Trophoblast cell (in vitro differentiated cells and primary cell): ENCODE measurements at regions not wholly inside any gene's neighbourhood (a gene's known extent, or its start where the extent isn't known, plus 50 kb on each side); places are given as distances from the start of the nearest gene placed in this dataset.
A peak's percentile ranks its signal among the peaks of the same experiment; 100 is the strongest.

Experiments
- DNase-seq, 2 donors: peaks; one replicate each; pipeline ENCODE4 v3.0.0-alpha.2; 2016
- H2AFZ ChIP-seq: 2 replicates; pipeline ENCODE4 v1.6.1; 2013; ENCODE audit warnings: low read length, moderate library complexity, mild to moderate bottlenecking; ENCODE audit not compliant: insufficient read depth, poor library complexity
- H2AK5ac ChIP-seq: 2 replicates; pipeline ENCODE4 v1.6.1; 2013; ENCODE audit warnings: mild to moderate bottlenecking, low read length
- H2BK120ac ChIP-seq: 2 replicates; pipeline ENCODE4 v1.6.1; 2013; ENCODE audit warnings: low read length, mild to moderate bottlenecking, moderate library complexity; ENCODE audit not compliant: insufficient read depth, poor library complexity
- H2BK12ac ChIP-seq: 2 replicates; pipeline ENCODE4 v1.6.1; 2013; ENCODE audit warnings: mild to moderate bottlenecking, low read length, moderate library complexity
- H2BK5ac ChIP-seq: 2 replicates; pipeline ENCODE4 v1.6.1; 2013; ENCODE audit warnings: low read length, low read depth, moderate library complexity, mild to moderate bottlenecking; ENCODE audit not compliant: poor library complexity
- H3K14ac ChIP-seq: 2 replicates; pipeline ENCODE4 v1.6.1; 2013; ENCODE audit warnings: mild to moderate bottlenecking, low read length
- H3K18ac ChIP-seq: 2 replicates; pipeline ENCODE4 v1.6.1; 2013; ENCODE audit warnings: mild to moderate bottlenecking, low read length
- H3K23ac ChIP-seq: 2 replicates; pipeline ENCODE4 v1.6.1; 2013; ENCODE audit warnings: low read length
- H3K27ac ChIP-seq: 2 replicates; pipeline ENCODE4 v1.5.1; 2013; ENCODE audit warnings: low read depth, mild to moderate bottlenecking, inconsistent platforms, low read length, moderate library complexity
- H3K27me3 ChIP-seq: 2 replicates; pipeline ENCODE4 v1.6.1; 2013; ENCODE audit warnings: inconsistent platforms, mild to moderate bottlenecking, low read length, moderate library complexity; ENCODE audit not compliant: insufficient read depth
- H3K36me3 ChIP-seq, 2 experiments: 1 replicate in 1 of 2; 2 replicates in 1 of 2; pipeline ENCODE4 v1.6.1; 2013; ENCODE audit warnings: low read length in 2 of 2, mild to moderate bottlenecking in 2 of 2, moderate library complexity in 1 of 2; ENCODE audit not compliant: insufficient read depth in 2 of 2, control insufficient read depth in 1 of 2
- H3K4ac ChIP-seq: 2 replicates; pipeline ENCODE4 v1.6.1; 2013; ENCODE audit warnings: low read depth, mild to moderate bottlenecking, low read length, moderate library complexity
- H3K4me1 ChIP-seq, 2 experiments: 1 replicate in 1 of 2; 2 replicates in 1 of 2; pipeline ENCODE4 v1.6.1; 2013; ENCODE audit warnings: low read length in 2 of 2, mild to moderate bottlenecking in 2 of 2, moderate library complexity in 1 of 2; ENCODE audit not compliant: insufficient read depth in 2 of 2, control insufficient read depth in 1 of 2
- H3K4me2 ChIP-seq: 2 replicates; pipeline ENCODE4 v1.6.1; 2013; ENCODE audit warnings: inconsistent platforms, mild to moderate bottlenecking, low read length, moderate library complexity
- H3K4me3 ChIP-seq: 2 replicates; pipeline ENCODE4 v1.5.1; 2013; ENCODE audit warnings: mild to moderate bottlenecking, low read depth, low read length, inconsistent platforms
- H3K79me1 ChIP-seq: one replicate; pipeline ENCODE4 v1.6.1; 2013; ENCODE audit warnings: low read length
- H3K79me2 ChIP-seq: 2 replicates; pipeline ENCODE4 v1.6.1; 2013; ENCODE audit warnings: low read length, mild to moderate bottlenecking; ENCODE audit not compliant: control insufficient read depth, insufficient read depth, poor library complexity
- H3K9ac ChIP-seq: 2 replicates; pipeline ENCODE4 v1.6.1; 2013; ENCODE audit warnings: mild to moderate bottlenecking, low read length
- H3K9me3 ChIP-seq: 2 replicates; pipeline ENCODE4 v1.6.1; 2013; ENCODE audit warnings: low read depth, mild to moderate bottlenecking, control low read depth, inconsistent platforms, low read length; ENCODE audit not compliant: insufficient read depth
- H4K12ac ChIP-seq: 2 replicates; pipeline ENCODE4 v1.6.1; 2013; ENCODE audit warnings: low read depth, mild to moderate bottlenecking, low read length, moderate library complexity
- H4K8ac ChIP-seq: 2 replicates; pipeline ENCODE4 v1.6.1; 2013; ENCODE audit warnings: low read depth, mild to moderate bottlenecking, low read length, moderate library complexity
- H4K91ac ChIP-seq: one replicate; pipeline ENCODE4 v1.6.1; 2013; ENCODE audit warnings: low read depth, mild to moderate bottlenecking, low read length, moderate library complexity
- WGBS: extraction: QIAGEN DNeasy Blood & Tissue Kit; methylation state at CpG from one replicate; pipeline ENCODE4 v1.1.7; 2013; ENCODE audit warnings: missing lambda C conversion rate; ENCODE audit not compliant: insufficient read length, insufficient coverage; ENCODE audit errors: extremely low coverage; 5-methylcytosine and 5-hydroxymethylcytosine counted together

DNA sequence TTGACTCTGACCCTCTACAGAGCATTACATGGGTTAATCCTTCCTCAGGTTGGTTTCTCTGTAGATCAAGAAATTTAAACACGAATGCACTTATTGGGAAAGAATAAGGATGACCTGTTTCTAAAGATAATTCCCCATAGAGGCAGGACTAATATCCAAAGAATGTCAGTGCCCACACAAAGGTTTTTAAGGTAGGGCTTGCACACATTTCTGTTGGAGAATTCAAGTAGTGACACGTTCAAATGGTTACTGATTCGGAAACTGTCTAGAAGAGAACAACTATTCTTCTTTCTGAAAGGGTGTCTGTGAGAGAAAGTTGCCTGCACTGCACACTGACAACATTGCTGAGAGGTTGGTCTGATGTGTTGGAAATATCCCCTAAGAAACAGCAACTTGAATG lies 167.3 kb downstream of the ZNF326 start:
- H3K4me3 ChIP-seq: no peak overlapping the region

DNA sequence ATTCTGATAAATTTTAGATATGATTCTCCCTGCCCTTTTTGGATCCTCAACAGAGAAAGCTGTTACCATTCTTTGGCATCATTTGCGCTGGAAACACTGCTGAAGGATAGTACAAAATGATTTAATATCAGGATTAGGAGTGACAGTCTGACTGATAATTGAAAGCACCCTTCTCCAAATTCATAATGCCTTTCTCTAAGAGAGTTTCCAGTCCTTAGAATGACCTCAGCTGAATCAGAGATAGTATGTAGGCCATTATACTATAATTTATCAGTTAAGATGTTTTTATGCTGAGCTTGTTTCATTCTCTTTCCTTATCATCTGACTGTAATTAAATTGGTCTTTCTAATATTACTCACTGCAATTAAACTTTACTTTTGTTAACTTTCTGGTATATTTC lies 166.7 kb downstream of the ZNF326 start:
- H2AK5ac ChIP-seq: no peak overlapping the region
- WGBS: no CpG with 5 or more reads among the region's 1 CpG
- H3K36me3 ChIP-seq: no peaks in the 10 kb centered on the region
- H3K4me3 ChIP-seq: no peak overlapping the region
- H4K91ac ChIP-seq: no peak overlapping the region
- H3K79me1 ChIP-seq: no peaks in the 10 kb centered on the region
- H3K27me3 ChIP-seq: no peaks in the 10 kb centered on the region
- no peak overlapping the region for H3K27ac ChIP-seq
- H3K18ac ChIP-seq: no peak overlapping the region
- H2BK5ac ChIP-seq: no peak overlapping the region
- H3K4me1 ChIP-seq: no peaks in the 10 kb centered on the region
- H4K12ac ChIP-seq: no peak overlapping the region
- no peak for DNase-seq
- no peak overlapping the region for H3K4ac ChIP-seq
- H3K79me2 ChIP-seq: no peaks in the 10 kb centered on the region
- H3K4me2 ChIP-seq: no peak overlapping the region
- no peak overlapping the region for H4K8ac ChIP-seq
- peaks cover 2% of the 10 kb centered on the region for H3K9me3 ChIP-seq
- no peak overlapping the region for H3K14ac ChIP-seq
- no peak overlapping the region for H2BK12ac ChIP-seq
- no peak overlapping the region for H3K23ac ChIP-seq
- no peak overlapping the region for H2AFZ ChIP-seq
- no peak overlapping the region for H3K9ac ChIP-seq
- H2BK120ac ChIP-seq: no peak overlapping the region

More for the DNA sequence above, 167.3 kb downstream of the ZNF326 start:
- no peak overlapping the region for H2BK5ac ChIP-seq
- H3K4ac ChIP-seq: no peak overlapping the region
- H3K79me2 ChIP-seq: no peaks in the 10 kb centered on the region
- no peak overlapping the region for H2AK5ac ChIP-seq
- H4K8ac ChIP-seq: no peak overlapping the region
- no peaks in the 10 kb centered on the region for H3K36me3 ChIP-seq
- H2AFZ ChIP-seq: no peak overlapping the region
- no peaks in the 10 kb centered on the region for H3K27me3 ChIP-seq
- H4K12ac ChIP-seq: no peak overlapping the region
- H4K91ac ChIP-seq: no peak overlapping the region
- H3K9ac ChIP-seq: no peak overlapping the region
- H3K4me2 ChIP-seq: no peak overlapping the region
- H3K9me3 ChIP-seq: peaks cover 2% of the 10 kb centered on the region
- H3K4me1 ChIP-seq: no peaks in the 10 kb centered on the region
- H3K27ac ChIP-seq: no peak overlapping the region
- no peak overlapping the region for H3K14ac ChIP-seq
- no CpG with 5 or more reads among the region's 3 CpGs for WGBS
- H3K23ac ChIP-seq: no peak overlapping the region
- DNase-seq: peak in 1 of 2 donors; percentile 14
- no peak overlapping the region for H3K18ac ChIP-seq
- no peak overlapping the region for H2BK120ac ChIP-seq
- H2BK12ac ChIP-seq: no peak overlapping the region
- no peaks in the 10 kb centered on the region for H3K79me1 ChIP-seq

DNA sequence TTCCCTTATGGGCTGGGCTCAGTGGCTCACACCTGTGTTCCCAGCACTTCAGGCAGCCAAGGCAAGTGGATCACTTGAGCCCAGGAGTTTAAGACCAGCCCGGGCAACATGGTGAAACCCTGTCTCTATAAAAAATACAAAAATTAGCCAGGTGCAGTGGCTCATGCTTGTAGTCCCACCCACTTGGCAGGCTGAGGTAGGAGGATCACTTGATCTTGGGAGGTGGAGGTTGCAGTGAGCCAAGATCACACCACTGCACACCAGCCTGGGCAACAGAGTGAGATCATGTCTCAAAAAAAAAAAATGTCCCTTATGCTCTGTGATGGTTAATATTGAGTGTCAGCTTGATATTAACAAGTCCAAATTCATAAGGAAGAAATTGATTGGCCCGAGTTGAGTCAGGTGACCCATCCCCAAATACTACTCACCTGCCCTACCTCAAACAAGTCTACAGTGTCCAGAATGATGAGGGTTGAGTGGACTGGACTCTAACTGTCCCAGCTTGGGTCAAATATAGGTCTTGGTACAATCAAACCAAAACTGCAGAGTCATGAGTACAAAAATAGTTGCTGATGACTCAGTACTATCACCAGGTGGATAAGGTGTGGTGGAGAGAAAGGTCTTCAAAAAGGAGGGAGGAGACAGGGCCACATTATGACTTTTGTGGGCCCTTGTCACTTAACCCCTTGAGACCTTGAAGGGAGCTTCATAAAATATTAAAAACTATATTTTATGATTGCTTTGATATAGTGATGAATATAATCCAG lies 161.0 kb downstream of the ZNF326 start:
- Histone ChIP-seq H3K4me1 (no peaks in the 10 kb centered on the region), H3K27ac (no peak overlapping the region), H3K4me2 (no peak overlapping the region), H3K4me3 (no peak overlapping the region), H3K9ac (no peak overlapping the region), H3K27me3 (no peaks in the 10 kb centered on the region), H3K9me3 (peaks cover 5% of the 10 kb centered on the region), H3K4ac (no peak overlapping the region), H4K8ac (no peak overlapping the region), H3K36me3 (no peaks in the 10 kb centered on the region), H3K18ac (no peak overlapping the region), H2AK5ac (no peak overlapping the region), H3K14ac (no peak overlapping the region), H2AFZ (no peak overlapping the region), H4K91ac (no peak overlapping the region), H3K79me1 (no peaks in the 10 kb centered on the region), H2BK5ac (no peak overlapping the region), H2BK120ac (no peak overlapping the region), H2BK12ac (no peak overlapping the region), H4K12ac (no peak overlapping the region), H3K79me2 (no peaks in the 10 kb centered on the region), H3K23ac (no peak overlapping the region)
- WGBS: no CpG with 5 or more reads among the region's 2 CpGs
- DNase-seq: no peak

DNA sequence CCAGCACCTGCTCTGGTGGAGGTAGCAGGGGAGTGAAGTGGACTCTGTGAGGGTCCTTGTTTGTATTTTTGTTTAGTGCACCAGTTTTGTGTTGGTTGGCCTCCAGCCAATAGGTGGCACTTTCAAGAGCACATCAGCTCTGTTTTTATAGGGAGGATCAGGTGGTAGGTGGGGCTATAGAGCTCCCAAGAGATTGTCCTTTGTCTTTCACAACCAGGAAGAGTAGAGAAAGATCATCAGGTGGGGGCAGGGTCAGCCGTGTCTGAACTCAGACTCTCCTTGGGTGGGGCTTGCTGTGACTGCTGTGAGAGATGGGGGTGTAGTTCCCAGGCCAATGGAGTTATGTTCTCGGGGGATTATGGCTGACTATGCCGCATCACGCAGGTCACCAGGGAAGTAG lies 159.8 kb downstream of the ZNF326 start:
- Histone ChIP-seq H3K23ac (no peak overlapping the region), H3K79me2 (no peaks in the 10 kb centered on the region), H3K36me3 (no peaks in the 10 kb centered on the region), H3K9ac (no peak overlapping the region), H4K91ac (no peak overlapping the region), H3K4me1 (no peaks in the 10 kb centered on the region), H3K14ac (no peak overlapping the region), H3K27ac (no peak overlapping the region), H4K12ac (no peak overlapping the region), H3K9me3 (peaks cover 5% of the 10 kb centered on the region), H3K79me1 (no peaks in the 10 kb centered on the region), H2BK5ac (no peak overlapping the region), H2AFZ (no peak overlapping the region), H4K8ac (no peak overlapping the region), H3K4me2 (no peak overlapping the region), H2AK5ac (no peak overlapping the region), H3K18ac (no peak overlapping the region), H3K4ac (no peak overlapping the region), H3K4me3 (no peak overlapping the region), H3K27me3 (no peaks in the 10 kb centered on the region), H2BK120ac (no peak overlapping the region), H2BK12ac (no peak overlapping the region)
- no peak for DNase-seq
- no CpG with 5 or more reads among the region's 4 CpGs for WGBS
